ENCODE measurements at regions not wholly inside any gene's neighbourhood (a gene's known extent, or its start where the extent isn't known, plus 50 kb on each side); places are given as distances from the start of the nearest gene placed in this dataset.
"Not testable (repeated sequence)": the region's sequence is repeated elsewhere in the genome, so short reads cannot be mapped to it uniquely, and the experiment has no call there.

GRCh38 chr4:67412153-67412712 lies 133.1 kb downstream of the CENPC start:
- DNase-seq, result not testable (repeated sequence)

- DNase-seq, result no peak
Measured at GRCh38 chr4:67403342-67403741, 142.0 kb downstream of the CENPC start.

DNA sequence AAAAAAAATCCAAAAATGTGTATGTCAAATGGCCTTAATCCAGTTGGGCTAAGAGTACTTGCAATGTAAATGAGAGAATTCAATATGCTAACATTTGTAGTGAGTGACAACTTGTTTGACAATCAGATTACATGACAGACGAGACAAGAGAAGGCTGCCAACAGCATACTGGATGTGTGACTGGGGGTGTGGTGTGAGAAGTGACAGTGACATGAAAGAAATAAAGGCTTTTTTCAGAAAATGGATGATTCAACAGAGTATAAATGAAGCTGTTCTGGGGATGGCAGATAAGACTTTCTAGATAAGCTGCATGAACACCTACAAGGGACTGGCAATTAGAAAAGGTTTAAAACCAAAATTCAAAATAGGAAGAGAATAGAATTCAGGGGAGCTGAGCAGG lies 143.4 kb downstream of the CENPC start:
- DNase-seq, result no peak

DNA sequence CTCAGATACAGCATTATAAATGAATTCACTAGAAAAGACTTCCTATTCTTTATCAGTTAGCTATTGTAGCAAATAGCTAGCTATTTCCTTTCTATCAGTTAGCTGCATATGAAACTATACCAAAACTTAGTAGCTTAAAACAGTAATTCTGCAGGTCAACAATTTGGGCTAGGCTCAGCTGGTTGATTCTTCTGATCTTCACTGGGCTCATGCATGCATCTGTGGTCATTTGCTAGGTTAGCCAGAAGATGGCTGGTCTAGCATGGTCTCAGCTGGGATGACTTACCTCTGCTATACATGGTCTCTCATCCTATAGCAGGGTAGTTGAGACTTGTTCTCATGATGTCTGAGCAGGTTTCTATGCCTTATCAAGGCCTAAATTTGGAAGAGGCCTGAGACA lies 147.4 kb downstream of the CENPC start:
- no peak for DNase-seq

DNA sequence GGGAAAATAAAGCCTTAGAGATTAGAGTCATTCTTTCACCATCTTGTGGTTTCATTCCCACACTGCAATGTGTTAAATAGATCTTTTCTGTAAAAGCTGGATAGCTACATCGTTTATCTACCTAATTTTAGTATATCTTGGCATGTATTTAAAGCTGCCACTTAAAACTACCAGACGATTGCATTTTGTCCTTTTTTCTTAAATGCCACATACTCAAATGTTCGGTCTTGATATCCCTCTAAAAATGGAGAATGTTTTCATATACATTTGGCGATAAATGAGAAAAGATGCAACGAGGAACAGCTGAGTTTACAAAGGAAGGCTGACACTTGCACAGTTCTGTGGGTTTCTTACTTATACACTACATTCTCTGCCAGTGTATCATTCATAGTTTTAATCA lies 148.3 kb downstream of the CENPC start:
- DNase-seq, result no peak

- no peak for DNase-seq
Measured at GRCh38 chr4:67396008-67396407, 149.3 kb downstream of the CENPC start.

DNA sequence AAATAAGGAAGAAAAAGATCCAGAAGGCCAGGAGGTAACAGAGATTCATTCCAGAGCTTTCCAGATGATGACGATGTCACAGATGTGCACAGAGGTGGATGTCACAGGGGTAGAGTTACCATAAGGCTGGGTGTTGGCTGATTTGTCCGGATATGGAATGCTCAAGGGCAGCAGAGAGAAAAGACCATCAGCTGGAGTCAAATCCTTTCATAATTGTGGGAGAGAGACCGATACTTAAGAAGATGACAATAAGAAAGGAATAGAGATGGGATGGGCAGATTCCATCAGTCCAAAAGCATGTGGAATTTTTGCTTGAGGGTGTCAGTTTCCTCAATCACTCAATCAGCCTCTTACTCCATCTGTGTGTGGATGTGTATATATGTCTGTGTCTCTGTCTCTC lies 150.4 kb downstream of the CENPC start:
- no peak for DNase-seq

- DNase-seq, result peak in 2 of 6 experiments; percentile 5 to 32
Measured at GRCh38 chr4:67393699-67394281, 151.5 kb downstream of the CENPC start.

DNA sequence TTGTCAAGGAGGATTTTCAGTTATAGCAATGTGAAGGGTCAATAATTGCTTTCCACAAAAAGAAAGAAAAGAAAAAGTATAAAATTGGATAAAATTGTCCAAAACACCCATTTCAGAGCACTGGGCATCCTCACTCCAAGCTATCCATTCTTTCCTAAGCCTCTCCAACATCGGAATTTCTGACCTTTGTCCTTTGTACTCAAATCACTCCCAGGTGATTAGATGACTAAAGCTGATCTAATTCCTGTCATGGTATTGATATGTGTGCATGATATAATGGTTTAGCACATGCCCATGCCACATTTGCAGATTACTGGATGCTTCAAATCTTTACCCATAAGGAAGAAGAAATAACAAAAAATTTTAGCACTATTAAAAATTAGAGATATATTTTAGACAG lies 152.3 kb downstream of the CENPC start:
- DNase-seq, result no peak

- DNase-seq, result not testable (repeated sequence)
Measured at GRCh38 chr4:67381406-67381804, 163.9 kb downstream of the CENPC start.

GRCh38 chr4:67380702-67381405 lies 164.4 kb downstream of the CENPC start:
- DNase-seq, result not testable (repeated sequence)

DNA sequence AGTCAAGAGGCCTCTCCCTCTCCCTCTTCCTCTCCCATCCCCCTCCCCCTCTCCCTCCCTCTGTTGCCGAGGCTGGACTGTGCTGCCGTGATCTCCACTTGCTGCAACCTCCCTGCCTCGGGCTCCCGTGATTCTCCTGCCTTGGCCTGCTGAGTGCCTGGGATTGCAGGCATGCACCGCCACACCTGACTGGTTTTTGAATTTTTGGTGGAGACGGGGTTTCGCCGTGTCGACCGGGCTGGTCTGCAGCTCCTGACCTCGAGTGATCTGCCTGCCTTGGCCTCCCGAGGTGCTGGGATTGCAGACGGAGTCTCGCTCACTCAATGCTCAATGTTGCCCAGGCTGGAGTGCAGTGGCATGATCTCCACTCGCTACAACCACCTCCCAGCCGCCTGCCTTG lies 165.1 kb downstream of the CENPC start:
- DNase-seq, result no peak

DNA sequence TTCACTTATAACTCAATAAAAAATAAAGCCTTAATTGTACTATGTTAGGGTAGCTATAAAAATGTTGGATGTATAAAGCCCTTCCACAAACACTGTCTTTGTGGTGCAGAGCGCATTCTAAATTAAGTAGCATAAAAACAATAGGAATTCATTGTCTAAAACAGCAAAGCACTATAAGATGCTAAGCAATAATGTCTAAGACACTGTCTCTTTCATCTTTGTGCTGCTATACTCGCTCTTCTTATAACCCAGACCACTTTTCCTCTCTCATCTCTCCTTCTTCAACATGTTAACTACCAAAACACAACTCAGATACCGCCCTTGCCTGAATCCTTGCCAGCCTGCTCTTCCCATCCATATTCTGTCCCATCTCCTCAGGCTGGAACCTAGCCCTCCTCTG lies 170.0 kb downstream of the CENPC start:
- DNase-seq, result no peak

GRCh38 chr4:67371615-67372014 lies 173.7 kb downstream of the CENPC start:
- DNase-seq, result no peak

GRCh38 chr4:67366311-67366861 lies 178.9 kb downstream of the CENPC start:
- no peak for DNase-seq

GRCh38 chr4:67365661-67366245 lies 179.6 kb downstream of the CENPC start:
- DNase-seq, result no peak

DNA sequence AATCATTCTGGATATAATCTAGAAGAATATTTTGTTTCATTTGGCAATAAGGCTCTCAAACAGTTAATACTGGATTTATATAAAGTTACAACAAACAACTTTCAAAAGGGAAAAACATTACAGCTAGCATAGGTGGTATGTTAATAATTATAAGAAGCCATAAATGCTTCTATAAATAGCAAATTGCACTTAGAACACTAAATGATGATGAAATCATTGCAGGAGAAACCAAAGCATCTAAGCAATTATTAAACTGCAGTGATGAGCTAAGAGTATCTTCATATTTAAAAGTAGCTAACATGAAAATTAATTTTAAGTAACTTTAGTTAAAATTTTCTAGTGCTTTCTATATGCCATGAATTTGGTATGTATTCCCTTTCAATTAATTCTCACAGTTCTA lies 189.5 kb downstream of the CENPC start:
- DNase-seq, result no peak

DNA sequence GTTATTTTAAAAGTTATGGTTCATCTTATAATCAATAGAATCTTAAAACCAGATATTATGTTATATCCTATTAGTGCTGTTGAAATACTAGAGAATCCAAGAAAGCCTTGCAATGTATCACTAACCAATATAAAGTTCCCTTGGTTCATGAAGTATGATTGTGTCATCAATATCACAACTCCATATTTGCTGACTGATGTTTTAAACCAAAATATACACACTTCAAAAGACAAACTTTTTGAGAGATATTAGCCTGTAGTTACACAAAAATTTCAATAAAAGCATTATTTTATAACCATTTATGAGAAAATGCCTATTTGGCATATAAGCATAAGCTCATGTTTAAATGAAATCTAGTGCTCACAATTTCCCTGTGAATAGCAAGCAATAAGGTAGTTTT lies 198.6 kb downstream of the CENPC start:
- no peak for DNase-seq

- no peak for DNase-seq
Measured at GRCh38 chr4:67344594-67345380, 200.5 kb downstream of the CENPC start.

- DNase-seq, result no peak
Measured at GRCh38 chr4:67343199-67343598, 202.1 kb downstream of the CENPC start.

- no peak for DNase-seq
Measured at GRCh38 chr4:67342291-67342690, 203.0 kb downstream of the CENPC start.

GRCh38 chr4:67333664-67334063 lies 211.6 kb downstream of the CENPC start:
- DNase-seq, result no peak

DNA sequence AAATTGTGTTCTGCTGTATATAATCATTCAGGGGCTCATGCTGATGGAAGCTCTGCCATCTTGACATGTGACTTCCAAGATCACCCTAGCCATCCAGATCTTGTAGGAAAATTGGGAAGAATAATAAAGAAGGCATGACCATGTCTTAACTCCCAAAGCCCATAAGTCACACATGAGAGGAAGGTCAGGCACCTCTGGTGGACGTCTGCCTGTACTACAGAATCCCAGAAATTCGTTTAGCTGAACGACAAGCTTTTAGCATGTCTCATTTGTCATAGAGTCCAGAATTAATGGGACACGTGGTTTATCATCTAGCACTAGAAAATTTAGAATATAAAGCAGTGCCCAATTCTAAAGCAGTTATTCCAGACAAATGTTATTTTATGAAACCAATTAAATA lies 212.7 kb downstream of the CENPC start:
- no peak for DNase-seq
